ENCODE measurements at regions not wholly inside any gene's neighbourhood (a gene's known extent, or its start where the extent isn't known, plus 50 kb on each side); places are given as distances from the start of the nearest gene placed in this dataset.
A peak's percentile ranks its signal among the peaks of the same experiment; 100 is the strongest.
"Not testable (repeated sequence)": the region's sequence is repeated elsewhere in the genome, so short reads cannot be mapped to it uniquely, and the experiment has no call there.

- DNase-seq, result no peak
These were observed 281.0 kb downstream of the CETN3 start for GRCh38 chr5:90128551-90128950.

- no peak for DNase-seq
These were observed 290.0 kb downstream of the CETN3 start for GRCh38 chr5:90119531-90119971.

- DNase-seq, result no peak
These were observed 292.6 kb downstream of the CETN3 start for GRCh38 chr5:90117005-90117404.

- no peak for DNase-seq
These were observed 296.4 kb downstream of the CETN3 start for GRCh38 chr5:90113108-90113507.

GRCh38 chr5:90112033-90112692, 297.4 kb downstream of the CETN3 start:
- DNase-seq, result no peak

GRCh38 chr5:90111364-90112032, 298.1 kb downstream of the CETN3 start:
- no peak for DNase-seq

GRCh38 chr5:90109285-90109684, 300.3 kb downstream of the CETN3 start:
- DNase-seq, result no peak

GRCh38 chr5:90099099-90099498, 310.5 kb downstream of the CETN3 start:
- no peak for DNase-seq

- no peak for DNase-seq
These were observed 312.5 kb downstream of the CETN3 start for GRCh38 chr5:90097082-90097477.

GRCh38 chr5:90096415-90097081, 313.0 kb downstream of the CETN3 start:
- peak; percentile 37 for DNase-seq

GRCh38 chr5:90095292-90096060, 314.1 kb downstream of the CETN3 start:
- DNase-seq, result no peak

- DNase-seq, result no peak
These were observed 315.6 kb downstream of the CETN3 start for GRCh38 chr5:90093751-90094485.

GRCh38 chr5:90092734-90093133, 316.8 kb downstream of the CETN3 start:
- DNase-seq, result no peak

GRCh38 chr5:90084342-90084741, 325.2 kb downstream of the CETN3 start:
- DNase-seq, result no peak

- DNase-seq, result not testable (repeated sequence)
These were observed 336.5 kb downstream of the CETN3 start for GRCh38 chr5:90073026-90073570.

- DNase-seq, result no peak
These were observed 337.9 kb downstream of the CETN3 start for GRCh38 chr5:90071656-90072055.

- DNase-seq, result no peak
These were observed 338.5 kb downstream of the CETN3 start for GRCh38 chr5:90071066-90071465.

- no peak for DNase-seq
These were observed 342.6 kb downstream of the CETN3 start for GRCh38 chr5:90066920-90067319.

- DNase-seq, result no peak
These were observed 352.4 kb downstream of the CETN3 start for GRCh38 chr5:90056911-90057705.

GRCh38 chr5:90055831-90056328, 353.7 kb downstream of the CETN3 start:
- DNase-seq, result no peak

- DNase-seq, result no peak
These were observed 354.9 kb downstream of the CETN3 start for GRCh38 chr5:90054612-90055011.

All from kidney glomerular epithelial cell (primary cell).